ENCODE measurements at regions not wholly inside any gene's neighbourhood (a gene's known extent, or its start where the extent isn't known, plus 50 kb on each side); places are given as distances from the start of the nearest gene placed in this dataset.
"Not testable (repeated sequence)": the region's sequence is repeated elsewhere in the genome, so short reads cannot be mapped to it uniquely, and the experiment has no call there.

DNA sequence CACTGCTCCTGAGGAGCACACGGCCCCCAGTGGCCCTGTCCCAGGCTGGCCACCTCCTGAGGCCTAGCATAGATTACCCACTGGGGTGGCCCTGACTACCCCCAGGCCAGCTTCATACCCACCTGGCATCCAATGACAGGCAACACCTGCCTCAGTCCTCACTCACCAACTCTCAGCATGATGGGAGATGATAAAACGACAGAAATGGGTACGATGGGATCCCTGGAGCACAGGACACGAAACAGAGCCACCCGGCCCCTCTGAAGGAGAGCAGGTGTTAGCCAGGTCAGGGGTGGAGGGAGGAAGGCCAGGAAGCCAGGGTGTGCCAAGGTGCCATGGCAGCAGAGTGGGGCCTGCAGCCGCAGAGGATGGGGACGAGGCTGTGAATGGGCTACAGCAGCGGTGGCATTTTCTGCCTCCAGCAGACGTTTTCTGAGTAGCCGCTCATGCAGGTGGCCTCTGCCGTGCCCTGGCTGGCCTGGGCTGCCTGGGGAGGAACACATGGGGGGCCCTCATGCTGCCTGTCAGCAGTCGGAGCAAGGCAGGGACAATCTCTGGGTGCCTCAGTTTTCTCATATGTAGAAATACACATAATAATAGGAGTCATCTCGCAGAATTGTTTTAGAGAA lies 50.2 kb upstream of the FGF3 start:
- DNase-seq = no peak

GRCh38 chr11:69870766-69871165 lies 51.5 kb upstream of the FGF3 start:
- no peak for DNase-seq

DNA sequence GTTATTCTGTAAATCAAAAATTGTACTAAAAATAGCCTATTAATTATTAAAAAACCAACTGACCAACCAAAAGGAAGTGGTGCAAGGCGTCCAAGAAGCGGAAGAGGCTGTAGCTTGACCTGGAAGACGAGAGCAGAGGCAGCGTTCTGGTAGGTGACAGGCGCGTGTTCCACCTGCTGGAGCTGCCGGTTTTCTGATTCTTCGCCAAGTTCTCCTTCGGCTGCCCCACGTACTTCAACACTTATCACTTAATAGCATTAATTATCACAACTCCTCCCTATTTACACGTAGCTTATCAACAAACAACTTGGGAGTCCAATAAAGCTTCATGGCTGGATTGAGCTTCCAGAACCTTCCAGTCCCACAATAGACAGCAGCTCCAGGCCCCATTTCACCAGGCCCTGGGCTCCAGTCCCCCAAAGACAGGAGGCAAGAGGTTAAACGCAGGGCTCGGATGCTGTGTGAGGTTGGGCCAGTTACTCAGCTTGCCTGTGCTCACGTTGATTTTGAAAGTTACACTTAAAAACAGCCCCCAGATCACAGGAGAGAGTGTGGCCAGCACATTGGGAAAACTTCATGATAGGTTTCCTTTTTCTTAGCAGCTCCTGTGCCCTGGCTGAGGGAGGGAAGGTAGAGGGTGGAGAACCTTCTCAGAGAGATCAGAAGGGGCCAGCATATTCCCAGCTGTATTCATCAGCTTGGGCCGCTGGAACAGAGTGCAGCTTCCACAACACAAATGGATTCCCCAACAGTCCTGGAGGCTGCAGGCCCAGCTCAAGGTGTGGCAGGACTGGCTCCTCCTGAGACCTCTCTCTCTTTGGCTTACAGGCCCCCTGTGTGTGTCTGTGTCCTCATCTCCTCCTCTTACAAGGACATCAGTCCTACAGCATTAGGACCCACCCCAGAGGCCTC lies 54.2 kb upstream of the FGF3 start:
- no peak for DNase-seq

DNA sequence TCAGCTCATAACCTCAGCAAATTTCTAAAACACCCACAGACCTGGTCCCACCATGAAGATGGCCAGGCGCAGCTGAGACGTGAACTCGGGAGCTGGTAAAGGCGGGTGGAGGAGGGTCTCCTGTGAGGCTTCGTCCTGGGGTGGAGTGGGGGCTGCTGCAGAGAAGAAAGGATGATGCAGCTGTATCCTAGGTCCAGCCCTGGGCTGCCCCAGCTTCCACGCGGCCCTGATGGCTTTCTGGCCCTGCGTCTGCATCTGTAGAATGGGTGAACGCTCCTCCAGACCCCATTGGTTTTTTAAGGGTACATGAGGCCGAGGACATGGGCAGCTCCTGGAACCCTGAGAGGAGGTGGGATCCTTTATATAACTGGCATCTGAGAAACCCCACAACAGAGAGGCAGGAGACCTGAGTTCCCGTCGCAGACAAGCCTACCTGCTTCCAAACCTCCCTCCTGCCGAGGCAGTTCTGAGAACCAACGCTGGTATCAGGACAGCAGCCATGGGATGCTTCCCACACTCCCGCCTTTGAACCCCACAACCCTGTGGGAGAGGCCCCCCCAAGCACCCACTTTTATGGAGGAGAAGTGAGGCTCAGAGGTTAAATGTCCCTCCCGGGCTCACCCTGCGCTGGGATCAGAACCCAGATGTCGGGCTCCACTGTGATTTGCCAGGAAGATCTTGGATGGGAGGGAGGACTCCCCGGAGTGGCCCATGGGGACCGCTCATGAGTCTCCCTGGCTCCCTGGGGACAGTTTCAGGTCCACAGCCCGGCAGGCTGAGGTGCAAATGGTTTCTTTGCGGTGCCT lies 55.2 kb upstream of the FGF3 start:
- no peak for DNase-seq

DNA sequence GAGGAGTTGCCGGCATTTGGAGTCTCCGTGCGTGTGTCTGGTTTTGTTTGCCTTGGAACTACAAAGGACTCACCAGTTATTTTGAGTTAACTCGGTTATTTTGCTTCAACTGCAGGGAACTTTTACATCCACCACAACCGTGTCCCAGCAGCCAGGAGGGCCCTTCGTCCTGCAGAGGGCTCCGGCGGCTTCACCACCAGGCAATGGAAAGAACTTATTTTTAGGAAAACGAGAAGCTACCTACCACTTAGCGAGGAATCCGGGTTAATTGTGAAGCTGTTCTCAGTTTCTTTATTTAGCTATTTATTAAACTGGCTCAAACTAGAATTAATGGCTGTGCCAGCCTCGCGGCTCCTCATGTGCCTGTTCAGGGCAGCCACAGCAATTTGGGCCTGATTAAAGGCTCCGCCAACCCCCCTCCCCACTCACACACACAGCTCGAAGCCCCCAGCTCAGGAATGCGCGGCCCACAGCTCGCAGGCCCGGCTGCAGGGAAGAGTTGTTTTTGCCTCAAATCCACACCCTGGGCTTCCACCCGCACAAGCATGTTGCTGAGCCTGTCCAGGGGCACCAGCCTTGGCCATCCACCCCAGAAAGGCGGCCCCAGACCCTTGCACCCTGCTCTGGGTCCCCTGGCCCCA lies 55.9 kb upstream of the FGF3 start:
- DNase-seq = no peak

- DNase-seq = no peak
Observed at GRCh38 chr11:69876013-69876412, 56.8 kb upstream of the FGF3 start.

- no peak for DNase-seq
Observed at GRCh38 chr11:69877235-69877634, 58.0 kb upstream of the FGF3 start.

DNA sequence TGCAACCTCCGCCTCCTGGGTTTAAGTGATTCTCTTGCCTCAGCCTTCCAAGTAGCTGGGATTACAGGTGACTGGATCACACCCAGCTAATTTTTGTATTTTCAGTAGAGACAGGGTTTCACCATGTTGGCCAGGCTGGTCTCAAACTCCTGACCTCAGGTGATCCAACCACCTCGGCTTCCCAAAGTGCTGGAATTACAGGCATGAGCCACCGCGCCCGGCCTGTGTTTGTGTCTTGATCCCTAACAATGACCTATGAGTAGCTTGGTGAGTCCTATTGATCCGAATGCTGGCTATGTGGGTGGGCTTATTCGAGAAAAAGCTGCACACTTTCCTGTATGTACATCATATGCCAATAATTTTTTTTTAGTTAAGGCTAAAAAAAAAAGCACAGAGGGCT lies 58.5 kb upstream of the FGF3 start:
- DNase-seq = not testable (repeated sequence)

DNA sequence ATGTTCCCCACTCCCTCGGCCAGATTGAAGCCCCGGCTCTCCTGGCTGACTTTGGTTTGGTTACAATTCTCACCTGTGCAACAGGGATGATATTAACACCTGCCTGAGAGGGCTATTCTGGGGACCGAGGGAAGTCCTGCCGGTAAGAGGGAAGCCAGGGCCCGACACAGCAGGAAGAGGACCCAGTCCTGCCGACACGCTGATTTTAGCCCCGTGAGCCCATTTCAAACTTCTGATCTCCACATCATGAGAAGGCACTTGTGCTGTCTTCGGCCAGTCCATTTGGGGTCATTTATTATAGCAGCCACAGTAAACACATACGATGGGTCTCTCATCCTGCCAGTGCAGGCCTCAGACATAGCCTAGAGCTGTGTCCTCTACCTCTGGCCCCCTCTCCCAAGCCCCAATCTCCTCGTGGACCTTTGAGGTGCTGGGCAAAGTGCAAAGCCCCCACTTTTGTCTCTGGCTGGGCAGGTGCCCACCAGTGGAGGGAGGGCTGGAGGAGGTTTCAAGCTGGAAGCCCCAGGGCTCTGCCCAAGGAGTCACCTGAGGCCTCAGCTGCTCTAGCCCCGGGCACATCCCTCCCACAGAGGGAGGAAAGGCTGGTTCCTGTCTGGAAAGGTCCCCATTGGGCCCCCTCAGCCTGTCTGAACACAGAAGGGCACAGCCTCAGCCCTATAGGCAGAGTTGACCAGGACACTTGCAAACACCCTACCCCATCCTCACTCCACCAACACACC lies 59.1 kb upstream of the FGF3 start:
- no peak for DNase-seq

DNA sequence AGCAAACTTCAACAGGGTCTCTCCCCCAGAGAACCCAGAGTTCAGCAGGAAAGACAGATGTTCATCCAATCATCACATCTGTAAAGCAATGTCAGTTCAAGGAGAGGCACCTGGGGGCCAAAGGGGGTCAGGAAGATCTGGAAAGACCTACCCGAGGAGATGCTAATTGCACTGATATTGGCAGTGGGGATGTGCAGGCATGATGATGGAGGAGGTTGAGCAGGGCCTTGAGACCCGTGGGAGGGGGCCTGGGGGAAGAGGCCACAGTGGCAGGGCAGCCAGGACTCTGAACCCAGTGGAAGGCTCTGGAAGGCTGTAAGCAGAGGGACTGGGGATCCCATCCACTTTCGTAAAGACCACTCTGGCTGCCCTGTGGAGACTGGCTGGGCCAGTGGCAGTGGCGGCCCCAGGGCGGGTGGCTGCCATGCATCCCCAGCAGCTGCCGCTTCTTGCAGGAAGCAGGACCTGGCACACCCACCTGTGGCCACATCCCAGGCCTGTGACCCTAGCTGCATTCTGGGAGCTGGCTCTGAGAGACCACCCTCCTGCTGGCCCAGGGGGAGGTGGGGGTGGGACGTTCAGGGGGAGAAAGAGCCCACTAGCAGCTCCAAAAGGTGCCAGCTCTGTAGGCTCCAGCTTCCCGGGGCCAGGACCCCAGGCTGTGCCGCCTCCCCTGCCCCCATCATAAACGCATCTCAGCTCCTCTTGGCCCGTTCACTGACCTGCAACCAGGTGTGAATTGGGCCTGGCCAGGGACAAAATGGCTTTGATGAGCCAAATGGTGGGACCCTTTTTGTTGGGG lies 59.9 kb upstream of the FGF3 start:
- DNase-seq = no peak

DNA sequence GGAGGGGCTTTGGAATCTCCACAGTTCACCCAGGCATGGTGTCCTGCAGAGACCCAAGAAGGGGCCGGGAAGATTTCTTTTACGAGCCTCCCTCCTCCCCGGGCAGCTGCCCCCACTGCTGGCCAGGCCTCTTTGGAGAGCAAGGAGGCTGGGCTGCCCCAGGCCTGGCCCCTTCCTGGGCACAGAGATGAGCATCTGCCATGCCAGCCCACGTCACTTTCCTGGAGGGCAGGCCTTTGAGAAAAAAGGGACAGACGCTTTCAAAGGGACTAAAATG lies 60.5 kb upstream of the FGF3 start:
- no peak for DNase-seq

- no peak for DNase-seq
Observed at GRCh38 chr11:69880041-69880825, 61.0 kb upstream of the FGF3 start.

DNA sequence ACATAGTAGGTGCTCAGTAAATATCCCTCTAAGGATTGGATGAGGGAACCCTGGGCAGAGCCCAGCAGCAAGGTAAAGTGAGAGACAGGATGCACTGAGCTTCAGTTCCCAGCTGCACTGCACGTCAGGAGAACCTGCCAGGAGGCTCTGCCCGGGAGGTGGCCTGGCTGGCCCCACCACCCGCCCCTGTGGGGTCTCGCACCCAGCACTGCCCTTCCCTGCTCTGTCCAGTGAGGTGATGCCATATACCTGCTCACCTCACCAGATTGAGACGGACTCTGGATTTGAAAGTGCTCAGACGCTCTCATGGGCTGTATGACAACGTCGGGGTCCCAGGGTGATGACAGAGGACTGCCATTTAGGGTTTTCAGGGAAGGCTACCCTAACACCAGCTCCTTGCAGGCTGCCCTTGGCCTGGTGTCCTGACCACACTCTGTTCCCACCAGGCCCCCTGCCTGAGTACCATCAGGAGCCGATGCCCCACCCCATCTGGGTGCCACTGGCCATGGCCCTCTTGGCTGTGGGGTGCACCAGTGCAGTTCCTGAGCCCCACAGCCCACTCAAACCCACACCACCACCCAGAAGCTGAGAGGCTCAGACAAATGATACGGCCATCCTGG lies 61.7 kb upstream of the FGF3 start:
- no peak for DNase-seq

DNA sequence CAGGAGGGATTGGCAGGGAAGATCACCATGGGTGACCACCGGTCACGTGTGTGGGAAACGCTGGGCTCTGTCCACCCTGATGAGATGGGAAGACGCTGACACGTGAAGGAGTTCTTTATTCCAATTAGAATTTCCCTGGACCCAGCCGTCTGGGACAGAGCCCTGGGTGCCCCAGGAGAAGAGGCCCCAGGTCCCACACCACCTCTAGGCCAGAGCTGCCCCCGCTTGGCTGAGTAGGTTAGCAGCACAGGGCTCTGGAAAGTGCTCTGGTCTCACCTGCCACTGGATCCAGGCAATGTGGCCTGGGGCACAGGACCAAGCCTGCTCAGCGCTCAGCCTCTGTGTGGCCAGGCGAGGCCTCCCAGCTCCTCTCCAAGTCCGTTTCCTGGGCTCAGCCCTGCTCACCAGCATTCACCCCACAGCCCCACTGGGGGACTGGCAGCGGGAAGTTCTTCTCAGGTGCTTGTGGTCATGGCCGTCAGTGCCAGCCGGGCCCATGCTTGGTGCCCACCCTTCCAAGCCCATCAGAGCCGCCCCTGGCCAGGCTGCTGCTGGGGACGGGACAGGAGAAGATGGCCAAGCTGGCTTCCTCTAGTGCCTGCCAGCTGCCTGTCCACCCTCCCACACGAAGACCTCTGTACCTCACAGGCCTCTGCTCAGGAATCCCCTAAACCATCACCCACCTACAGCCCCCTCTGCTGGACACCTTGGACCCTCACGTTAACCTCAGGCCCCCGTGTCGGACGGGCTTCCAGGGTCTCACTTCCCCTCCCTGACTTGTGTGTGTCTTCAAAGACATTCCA lies 62.5 kb upstream of the FGF3 start:
- no peak for DNase-seq

DNA sequence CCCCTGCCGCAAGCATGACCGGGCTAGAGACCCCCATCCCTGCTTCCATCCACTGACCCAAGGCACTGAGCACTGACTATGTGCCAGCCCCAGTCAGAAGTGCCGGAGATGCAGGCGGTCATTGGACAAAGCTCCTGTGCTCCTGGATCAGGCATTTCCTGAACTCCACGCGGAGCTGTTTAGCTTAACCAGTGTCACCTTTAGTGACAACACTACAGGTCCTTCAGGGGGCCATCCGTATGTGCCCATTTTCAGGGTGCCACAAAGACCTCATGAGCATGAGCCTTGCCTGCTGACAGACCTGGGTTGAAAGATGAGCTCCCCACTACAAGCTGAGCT lies 63.0 kb upstream of the FGF3 start:
- no peak for DNase-seq

DNA sequence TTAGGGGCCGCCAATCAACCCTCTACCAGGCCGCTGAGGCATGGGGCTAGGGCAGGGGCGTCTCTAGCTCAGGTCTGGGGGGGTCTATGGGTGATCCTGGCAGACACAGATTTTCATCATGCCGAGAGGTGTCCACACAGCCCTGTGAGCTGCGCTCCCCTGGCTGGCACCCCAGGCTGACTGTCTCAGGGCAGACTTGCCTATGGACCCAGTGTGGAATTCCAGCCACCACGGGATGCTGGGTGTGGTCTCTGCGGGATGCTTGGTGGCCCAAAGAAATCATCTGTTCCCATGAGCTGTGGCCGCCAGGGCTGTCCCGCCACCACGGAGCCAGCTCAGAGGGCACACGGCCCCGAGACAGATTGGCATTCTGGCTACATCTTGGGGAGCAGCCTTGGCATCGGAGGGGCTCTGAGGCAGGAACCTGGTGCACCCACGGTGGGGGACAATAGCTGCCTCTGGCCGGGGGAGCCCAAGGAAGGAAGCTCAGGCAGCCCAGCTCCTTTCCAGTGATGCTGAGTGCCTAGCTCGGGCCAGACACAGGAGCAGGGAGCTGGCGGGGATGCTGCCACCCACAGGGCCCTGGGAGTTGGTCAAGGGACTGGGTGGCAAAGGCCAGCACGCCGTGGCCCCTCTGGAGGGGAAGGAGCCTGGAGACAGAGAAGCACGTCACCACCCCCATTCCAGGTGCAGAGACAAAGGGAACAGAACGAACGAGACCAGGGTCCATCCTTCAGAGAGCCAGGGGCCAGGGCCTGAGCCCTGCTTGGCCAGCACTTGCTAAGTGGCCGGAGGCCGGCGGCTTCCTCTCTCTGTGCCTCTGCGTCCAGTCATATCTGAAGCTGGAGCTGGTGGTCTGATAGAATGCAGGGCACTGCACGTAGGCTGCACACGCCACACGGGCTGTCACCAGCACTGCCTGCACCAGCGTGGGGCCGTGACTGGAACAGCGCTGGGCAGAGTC lies 64.4 kb upstream of the FGF3 start:
- no peak for DNase-seq

DNA sequence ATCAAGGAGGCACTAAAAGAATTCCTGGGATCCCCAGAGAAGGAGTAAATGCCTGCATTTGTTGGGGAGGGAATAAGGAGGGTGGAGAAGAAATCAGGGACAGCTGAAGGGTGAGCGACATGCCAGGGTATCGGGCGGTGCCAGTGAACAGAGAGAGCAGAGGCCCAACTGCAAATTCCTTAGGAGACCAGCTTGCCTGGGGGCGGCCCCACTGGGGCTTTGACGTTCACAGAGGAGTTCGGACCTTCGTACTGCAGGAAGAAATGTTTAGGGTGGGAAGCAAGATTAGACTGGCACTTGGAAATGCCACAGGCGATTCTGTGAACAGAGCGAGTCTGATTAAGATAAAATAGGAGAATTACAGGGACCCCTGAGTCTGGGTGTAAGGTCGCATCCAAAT lies 65.1 kb upstream of the FGF3 start:
- DNase-seq = no peak

- no peak for DNase-seq
Observed at GRCh38 chr11:69884751-69885150, 65.5 kb upstream of the FGF3 start.

Measured in muscle of back (tissue), 3 donors.